ENCODE measurements at regions not wholly inside any gene's neighbourhood (a gene's known extent, or its start where the extent isn't known, plus 50 kb on each side); places are given as distances from the start of the nearest gene placed in this dataset.

- Histone ChIP-seq H3K27me3 (replicated peaks in 1 of 2; ENCODE audit: control insufficient read depth in 2 of 2, insufficient read depth in 2 of 2, low read length in 1 of 2) (peaks cover 3 to 5% of the 10 kb centered on the region in 2 experiments), H3K27ac (ENCODE audit: control insufficient read depth, insufficient read depth) (no peak overlapping the region), H2AFZ (ENCODE audit: control insufficient read depth, low read depth, low read length) (no peak overlapping the region), H3K36me3 (ENCODE audit: control insufficient read depth in 2 of 2, insufficient read depth in 2 of 2, low read length in 1 of 2) (no peaks in the 10 kb centered on the region), H3K9me3 (replicated peaks; ENCODE audit: control insufficient read depth, insufficient read depth, low read length) (no peaks in the 10 kb centered on the region), H3K79me2 (ENCODE audit: control insufficient read depth, insufficient read depth, low read length) (no peaks in the 10 kb centered on the region), H3K9ac (ENCODE audit: control insufficient read depth, insufficient read depth, low read length) (no peak overlapping the region), H4K20me1 (ENCODE audit: control insufficient read depth, insufficient read depth) (no peaks in the 10 kb centered on the region), H3K4me3 (no peak overlapping the region), H3K4me2 (ENCODE audit: control insufficient read depth, insufficient read depth) (no peak overlapping the region), H3K4me1 (ENCODE audit: control insufficient read depth, insufficient read depth, low read length) (no peaks in the 10 kb centered on the region)
- ChIA-PET POLR2A (no interaction called here), RAD21 (ENCODE audit: unreplicated experiment) (no interaction called here), SMC1A (ENCODE audit: uncharacterized antibody, unreplicated experiment) (no interaction called here), CTCF (interaction anchor here (0.9 kb wide), 1 partner anchor 345 kb away, joined by 3 read pairs; no protein-coding TSS in a partner anchor)
- no TSS peak for BruUV-seq (replicated peaks)
- ATAC-seq (no peak), FAIRE-seq (no peak), DNase-seq (ENCODE audit: low read depth, low spot score) (no peak)
- intact Hi-C loops (cut with micrococcal nuclease; ENCODE audit: unreplicated experiment) = no loop called here
- in situ Hi-C loops (cut with MboI) = no loop called here
- 15% methylated on average over 10 of the region's 10 CpGs for WGBS (ENCODE audit: insufficient coverage, insufficient replicate concordance, low lambda C conversion rate, missing lambda C conversion rate)
- TF ChIP-seq CREM (IDR thresholded peaks at IDR 0.05; ENCODE audit: low read depth) (no peak), ESRRA (IDR thresholded peaks at IDR 0.05; ENCODE audit: low read length) (no peak), CUX1 (IDR thresholded peaks at IDR 0.05; ENCODE audit: insufficient replicate concordance, low read depth, low read length) (no peak), SPI1 (IDR thresholded peaks at IDR 0.05; ENCODE audit: borderline replicate concordance, insufficient read depth, low read depth, low read length) (no peak), DPF2 (IDR thresholded peaks at IDR 0.05) (no peak), E2F4 (IDR thresholded peaks at IDR 0.05; ENCODE audit: low read depth, low read length) (no peak), ATF2 (IDR thresholded peaks at IDR 0.05; ENCODE audit: low read length) (no peak), MAX (IDR thresholded peaks at IDR 0.05; ENCODE audit: low read depth, low read length) (no peak), ZBTB40 (IDR thresholded peaks at IDR 0.05; ENCODE audit: borderline replicate concordance) (no peak)
Measured at GRCh38 chr3:188085584-188086560, 68.1 kb upstream of the LPP start.
